ENCODE measurements at regions not wholly inside any gene's neighbourhood (a gene's known extent, or its start where the extent isn't known, plus 50 kb on each side); places are given as distances from the start of the nearest gene placed in this dataset.

GRCh38 chr7:26040085-26040484 is 111.9 kb upstream of the NFE2L3 start:
- in situ Hi-C loops (cut with MboI; ENCODE audit: low sequenced_read_pairs) = no loop called here

- in situ Hi-C loops (cut with MboI; ENCODE audit: low sequenced_read_pairs) = no loop called here
Observed at GRCh38 chr7:26042237-26042636, 109.8 kb upstream of the NFE2L3 start.

- in situ Hi-C loops (cut with MboI; ENCODE audit: low sequenced_read_pairs) = no loop called here
Observed at GRCh38 chr7:26043801-26044200, 108.2 kb upstream of the NFE2L3 start.

GRCh38 chr7:26044320-26044719 is 107.7 kb upstream of the NFE2L3 start:
- in situ Hi-C loops (cut with MboI; ENCODE audit: low sequenced_read_pairs) = no loop called here

- in situ Hi-C loops (cut with MboI; ENCODE audit: low sequenced_read_pairs) = no loop called here
Observed at GRCh38 chr7:26046150-26046549, 105.8 kb upstream of the NFE2L3 start.

- in situ Hi-C loops (cut with MboI; ENCODE audit: low sequenced_read_pairs) = no loop called here
Observed at GRCh38 chr7:26046878-26047277, 105.1 kb upstream of the NFE2L3 start.

GRCh38 chr7:26048663-26049062 is 103.3 kb upstream of the NFE2L3 start:
- in situ Hi-C loops (cut with MboI; ENCODE audit: low sequenced_read_pairs) = no loop called here

- in situ Hi-C loops (cut with MboI; ENCODE audit: low sequenced_read_pairs) = no loop called here
Observed at GRCh38 chr7:26049081-26049480, 102.9 kb upstream of the NFE2L3 start.

- in situ Hi-C loops (cut with MboI; ENCODE audit: low sequenced_read_pairs) = no loop called here
Observed at GRCh38 chr7:26051021-26051420, 101.0 kb upstream of the NFE2L3 start.

GRCh38 chr7:26052706-26053105 is 99.3 kb upstream of the NFE2L3 start:
- in situ Hi-C loops (cut with MboI; ENCODE audit: low sequenced_read_pairs) = no loop called here

GRCh38 chr7:26054386-26054785 is 97.6 kb upstream of the NFE2L3 start:
- in situ Hi-C loops (cut with MboI; ENCODE audit: low sequenced_read_pairs) = no loop called here

GRCh38 chr7:26055241-26055640 is 96.8 kb upstream of the NFE2L3 start:
- in situ Hi-C loops (cut with MboI; ENCODE audit: low sequenced_read_pairs) = no loop called here

GRCh38 chr7:26060733-26061677 is 91.0 kb upstream of the NFE2L3 start:
- in situ Hi-C loops (cut with MboI; ENCODE audit: low sequenced_read_pairs) = no loop called here

- in situ Hi-C loops (cut with MboI; ENCODE audit: low sequenced_read_pairs) = no loop called here
Observed at GRCh38 chr7:26061678-26062603, 90.1 kb upstream of the NFE2L3 start.

- in situ Hi-C loops (cut with MboI; ENCODE audit: low sequenced_read_pairs) = no loop called here
Observed at GRCh38 chr7:26065652-26066051, 86.3 kb upstream of the NFE2L3 start.

GRCh38 chr7:26066736-26067135 is 85.3 kb upstream of the NFE2L3 start:
- in situ Hi-C loops (cut with MboI; ENCODE audit: low sequenced_read_pairs) = no loop called here

- in situ Hi-C loops (cut with MboI; ENCODE audit: low sequenced_read_pairs) = no loop called here
Observed at GRCh38 chr7:26070290-26070689, 81.7 kb upstream of the NFE2L3 start.

- in situ Hi-C loops (cut with MboI; ENCODE audit: low sequenced_read_pairs) = no loop called here
Observed at GRCh38 chr7:26071622-26072456, 80.2 kb upstream of the NFE2L3 start.

- in situ Hi-C loops (cut with MboI; ENCODE audit: low sequenced_read_pairs) = no loop called here
Observed at GRCh38 chr7:26073041-26073440, 79.0 kb upstream of the NFE2L3 start.

GRCh38 chr7:26074919-26075318 is 77.1 kb upstream of the NFE2L3 start:
- in situ Hi-C loops (cut with MboI; ENCODE audit: low sequenced_read_pairs) = loop anchor here (25.0 kb wide), 1 partner anchor 112 kb away; no protein-coding TSS in a partner anchor

GRCh38 chr7:26076691-26077090 is 75.3 kb upstream of the NFE2L3 start:
- in situ Hi-C loops (cut with MboI; ENCODE audit: low sequenced_read_pairs) = loop anchor here (25.0 kb wide), 1 partner anchor 111 kb away; no protein-coding TSS in a partner anchor

Measured in HL-60/S4 treated with retinoic acid at 250 ng/mL for 4 days and 3 days (cell line).